A673 (cell line): ENCODE measurements at regions not wholly inside any gene's neighbourhood (a gene's known extent, or its start where the extent isn't known, plus 50 kb on each side); places are given as distances from the start of the nearest gene placed in this dataset.

Source experiments
- BruUV-seq: library from RNA; stranded (reverse); fragments of 400-500 nt; replicated peaks from 2 replicates; lab custom pipeline; 2021; lab: Mats Ljungman, UMichigan
- CTCF ChIA-PET: fragments of 300-600 bp; sonication (Branson Sonifier 250); formaldehyde crosslinking; loops from one replicate; lab custom pipeline; 2022; ENCODE audit warnings: antibody characterized with exemption; lab: Charles Lee
- POLR2A ChIA-PET: fragments of 300-600 bp; sonication (Branson Sonifier 250); formaldehyde crosslinking; loops from one replicate; lab custom pipeline; 2022; ENCODE audit warnings: antibody characterized with exemption; ENCODE audit not compliant: low non-redundant PET; lab: Charles Lee
- DNase-seq: peaks from one replicate; pipeline ENCODE4 v3.0.0-alpha.2; 2015; ENCODE audit warnings: low spot score
- H3K27ac ChIP-seq: fragments of 200-600 bp; sonication (generic); 2 replicates; pipeline ENCODE4 v1.5.1; 2016; ENCODE audit warnings: mixed run types, low read depth, mild to moderate bottlenecking, mixed read lengths, antibody characterized with exemption, low read length; ENCODE audit not compliant: poor library complexity, severe bottlenecking
- H3K27me3 ChIP-seq: fragments of 200-600 bp; sonication (generic); replicated peaks from 2 replicates; pipeline ENCODE4 v1.6.1; 2017; ENCODE audit warnings: mixed run types, low read depth, mild to moderate bottlenecking, mixed read lengths, antibody characterized with exemption, low read length; ENCODE audit not compliant: insufficient read depth, poor library complexity
- H3K36me3 ChIP-seq: fragments of 200-600 bp; sonication (generic); 2 replicates; pipeline ENCODE4 v1.6.1; 2016; ENCODE audit warnings: mixed run types, mild to moderate bottlenecking, mixed read lengths, antibody characterized with exemption, low read length; ENCODE audit not compliant: insufficient read depth, poor library complexity, severe bottlenecking
- H3K4me1 ChIP-seq: fragments of 200-600 bp; sonication (generic); 2 replicates; pipeline ENCODE4 v1.6.1; 2017; ENCODE audit warnings: mixed run types, mild to moderate bottlenecking, mixed read lengths, antibody characterized with exemption, low read length; ENCODE audit not compliant: insufficient read depth, poor library complexity, severe bottlenecking
- H3K4me3 ChIP-seq: fragments of 200-600 bp; sonication (generic); 2 replicates; pipeline ENCODE4 v1.5.1; 2016; ENCODE audit warnings: low read depth, mixed run types, mild to moderate bottlenecking, mixed read lengths, low read length; ENCODE audit not compliant: poor library complexity, severe bottlenecking
- H3K9me3 ChIP-seq: fragments of 200-600 bp; sonication (generic); 2 replicates; pipeline ENCODE4 v1.6.1; 2016; ENCODE audit warnings: mixed run types, low read depth, mild to moderate bottlenecking, mixed read lengths, antibody characterized with exemption, low read length; ENCODE audit not compliant: poor library complexity, severe bottlenecking
- EZH2 ChIP-seq: fragments of 200-600 bp; sonication (generic); IDR thresholded peaks from 2 replicates; pipeline ENCODE4 v1.6.1; 2017; ENCODE audit warnings: borderline replicate concordance, low read depth, mild to moderate bottlenecking, mixed read lengths, antibody characterized with exemption, low read length; ENCODE audit not compliant: poor library complexity, severe bottlenecking
- intact Hi-C: fragments of 100-400 bp; cut with micrococcal nuclease; formaldehyde crosslinking; loops from one replicate; pipeline ENCODE4 v1.10.0; 2022; ENCODE audit not compliant: unreplicated experiment
- TF ChIP-seq, protein P1 (sequence below): fragments of 300-800, 200-600 bp; sonication (generic); conservative IDR thresholded peaks from 2 replicates; pipeline ENCODE4 v1.5.1; 2017; ENCODE audit warnings: low read depth, mild to moderate bottlenecking, antibody characterized with exemption, low read length, moderate library complexity, mixed read lengths

- POLR2A ChIA-PET, result no interaction called here
- Histone ChIP-seq H3K4me3 (no peak overlapping the region), H3K9me3 (peaks cover 12% of the 10 kb centered on the region), H3K27ac (no peak overlapping the region), H3K27me3 (no peaks in the 10 kb centered on the region), H3K36me3 (no peaks in the 10 kb centered on the region), H3K4me1 (no peaks in the 10 kb centered on the region)
- DNase-seq, result no peak
- intact Hi-C loops, result no loop called here
- CTCF ChIA-PET, result no interaction called here
- BruUV-seq, result no TSS peak
- TF ChIP-seq, protein P1, sequence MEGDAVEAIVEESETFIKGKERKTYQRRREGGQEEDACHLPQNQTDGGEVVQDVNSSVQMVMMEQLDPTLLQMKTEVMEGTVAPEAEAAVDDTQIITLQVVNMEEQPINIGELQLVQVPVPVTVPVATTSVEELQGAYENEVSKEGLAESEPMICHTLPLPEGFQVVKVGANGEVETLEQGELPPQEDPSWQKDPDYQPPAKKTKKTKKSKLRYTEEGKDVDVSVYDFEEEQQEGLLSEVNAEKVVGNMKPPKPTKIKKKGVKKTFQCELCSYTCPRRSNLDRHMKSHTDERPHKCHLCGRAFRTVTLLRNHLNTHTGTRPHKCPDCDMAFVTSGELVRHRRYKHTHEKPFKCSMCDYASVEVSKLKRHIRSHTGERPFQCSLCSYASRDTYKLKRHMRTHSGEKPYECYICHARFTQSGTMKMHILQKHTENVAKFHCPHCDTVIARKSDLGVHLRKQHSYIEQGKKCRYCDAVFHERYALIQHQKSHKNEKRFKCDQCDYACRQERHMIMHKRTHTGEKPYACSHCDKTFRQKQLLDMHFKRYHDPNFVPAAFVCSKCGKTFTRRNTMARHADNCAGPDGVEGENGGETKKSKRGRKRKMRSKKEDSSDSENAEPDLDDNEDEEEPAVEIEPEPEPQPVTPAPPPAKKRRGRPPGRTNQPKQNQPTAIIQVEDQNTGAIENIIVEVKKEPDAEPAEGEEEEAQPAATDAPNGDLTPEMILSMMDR, result no peak
- TF ChIP-seq EZH2, result no peak
Observed at GRCh38 chr3:27616031-27616430, 106.1 kb downstream of the EOMES start.

DNA sequence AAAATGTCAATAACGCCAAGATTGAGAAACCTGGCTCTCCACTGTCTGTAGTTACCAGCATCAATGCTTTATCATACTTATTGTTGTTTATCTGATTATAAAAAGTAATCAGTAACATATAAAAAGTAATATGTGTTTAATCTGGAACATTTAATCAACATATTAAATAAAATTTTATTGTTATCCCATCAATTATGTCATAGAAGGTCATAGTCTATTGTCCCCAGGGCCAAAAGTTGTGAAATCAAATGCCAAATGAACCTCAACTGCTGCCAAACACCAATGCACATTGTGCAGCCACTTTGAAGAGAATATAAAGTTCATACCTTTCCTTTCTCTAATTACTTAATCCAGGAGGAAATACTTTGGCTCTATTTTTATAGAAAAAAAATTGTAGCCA is 106.6 kb downstream of the EOMES start:
- ChIA-PET POLR2A (no interaction called here), CTCF (no interaction called here)
- intact Hi-C loops, result no loop called here
- DNase-seq, result no peak
- TF ChIP-seq, protein P1, result no peak
- TF ChIP-seq EZH2, result no peak
- no TSS peak for BruUV-seq
- Histone ChIP-seq H3K27me3 (no peaks in the 10 kb centered on the region), H3K36me3 (no peaks in the 10 kb centered on the region), H3K27ac (no peak overlapping the region), H3K9me3 (peaks cover 12% of the 10 kb centered on the region), H3K4me3 (no peak overlapping the region), H3K4me1 (no peaks in the 10 kb centered on the region)

DNA sequence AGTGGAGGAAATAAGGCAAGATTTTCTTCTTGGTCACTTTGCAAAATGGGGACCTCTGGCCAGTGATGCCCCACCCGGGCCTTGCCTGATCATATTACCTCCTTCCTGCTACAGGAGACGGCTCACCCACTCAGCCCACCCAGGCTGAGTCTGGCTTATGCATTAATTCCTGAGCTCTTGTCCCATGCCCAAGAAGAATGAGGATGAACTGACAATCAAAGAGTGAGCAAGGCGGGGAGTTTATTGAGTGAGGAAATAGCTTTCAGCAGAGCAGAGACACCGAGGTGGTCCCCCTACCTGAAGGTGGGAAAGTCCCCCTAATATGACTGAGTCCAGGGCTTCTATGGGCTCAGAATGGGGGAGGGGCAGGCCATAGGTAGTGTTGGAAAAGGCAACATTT is 107.5 kb downstream of the EOMES start:
- Histone ChIP-seq H3K9me3 (peaks cover 12% of the 10 kb centered on the region), H3K4me3 (no peak overlapping the region), H3K27me3 (no peaks in the 10 kb centered on the region), H3K4me1 (no peaks in the 10 kb centered on the region), H3K36me3 (no peaks in the 10 kb centered on the region), H3K27ac (no peak overlapping the region)
- BruUV-seq, result no TSS peak
- intact Hi-C loops, result no loop called here
- ChIA-PET POLR2A (no interaction called here), CTCF (no interaction called here)
- no peak for TF ChIP-seq EZH2
- TF ChIP-seq, protein P1, result no peak
- DNase-seq, result no peak
